HepG2 (cell line): ENCODE measurements at regions not wholly inside any gene's neighbourhood (a gene's known extent, or its start where the extent isn't known, plus 50 kb on each side); places are given as distances from the start of the nearest gene placed in this dataset.

ENCODE experiments used
- ATAC-seq: fragments of 200-7000 bp; cut with Tn5 transposase; 3 replicates; pipeline ENCODE4 v1.9.1; 2020; ENCODE audit warnings: mild to moderate bottlenecking, moderate library complexity
- BruUV-seq: library from RNA; stranded (reverse); fragments of 400-500 nt; replicated peaks from 2 replicates; lab custom pipeline; 2021; lab: Mats Ljungman, UMichigan
- CTCF ChIA-PET: fragments of 300-600 bp; formaldehyde crosslinking; extraction: SDS; loops from one replicate; lab custom pipeline; 2021; ENCODE audit warnings: low total read pairs, inconsistent platforms, low intra/inter-chr PET ratio; lab: Yijun Ruan, JAX
- POLR2A ChIA-PET: fragments of 350-600 bp; sonication (Branson Sonifier 250); formaldehyde crosslinking; loops from one replicate; lab custom pipeline; 2020; ENCODE audit warnings: antibody characterized with exemption, inconsistent platforms; lab: Yijun Ruan, JAX
- DNase-seq: peaks from one replicate; pipeline ENCODE4 v3.0.0-alpha.2; 2015; ENCODE audit warnings: low spot score
- FAIRE-seq: peaks from 3 replicates; lab custom pipeline; 2011; peaks lifted over from hg19 to GRCh38; lab: Jason Lieb, UNC
- H2AFZ ChIP-seq: one replicate; pipeline ENCODE4 v1.6.1; 2011; ENCODE audit warnings: low read length, inconsistent platforms
- H3K27ac ChIP-seq: fragments of 300-600 bp; 3 replicates; pipeline ENCODE4 v1.8.0; 2011; ENCODE audit warnings: mixed run types, mild to moderate bottlenecking, mixed read lengths, low read length, inconsistent platforms; ENCODE audit not compliant: insufficient read depth; ENCODE audit errors: extremely low read length
- H3K27me3 ChIP-seq, 2 experiments: fragments of 200-600 bp in 1 of 2; 2 replicates in 1 of 2; 3 replicates in 1 of 2; pipeline versions ENCODE4 v1.6.0 to v1.8.0; 2011; ENCODE audit warnings: low read length in 2 of 2, mild to moderate bottlenecking in 2 of 2, moderate library complexity in 2 of 2, inconsistent platforms in 1 of 2; ENCODE audit not compliant: insufficient read depth in 2 of 2, control insufficient read depth in 1 of 2
- H3K36me3 ChIP-seq, 2 experiments: fragments of 200-600 bp in 1 of 2; replicated peaks in 1 of 2; 2 replicates in 1 of 2; 3 replicates in 1 of 2; pipeline versions ENCODE4 v1.5.1 to v1.8.0; 2011; ENCODE audit warnings: low read length in 2 of 2, inconsistent platforms in 1 of 2; ENCODE audit not compliant: insufficient read depth in 2 of 2, control insufficient read depth in 1 of 2
- H3K4me1 ChIP-seq: 2 replicates; pipeline ENCODE4 v1.5.1; 2012; ENCODE audit warnings: low read length, inconsistent platforms; ENCODE audit not compliant: insufficient read depth
- H3K4me2 ChIP-seq: 2 replicates; pipeline ENCODE4 v1.6.0; 2011; ENCODE audit warnings: low read depth, low read length, inconsistent platforms
- H3K4me3 ChIP-seq, 3 experiments: fragments of 200-600 bp in 1 of 3; sonication (generic), shearing (Covaris generic) in 1 of 3; replicated peaks in 1 of 3; 2 replicates each; pipeline ENCODE4 v1.5.1; 2011 to 2016; ENCODE audit warnings: low read length in 3 of 3, inconsistent platforms in 2 of 3, low read depth in 2 of 3, mild to moderate bottlenecking in 2 of 3, control low read depth in 1 of 3, mixed read lengths in 1 of 3; ENCODE audit not compliant: insufficient read depth in 1 of 3
- H3K79me2 ChIP-seq: one replicate; pipeline ENCODE4 v1.6.1; 2011; ENCODE audit warnings: low read length, inconsistent platforms; ENCODE audit not compliant: insufficient read depth
- H3K9ac ChIP-seq: 2 replicates; pipeline ENCODE4 v1.6.0; 2011; ENCODE audit warnings: mild to moderate bottlenecking, low read depth, low read length, inconsistent platforms; ENCODE audit not compliant: insufficient read depth
- H3K9me3 ChIP-seq: 2 replicates; pipeline ENCODE4 v1.5.1; 2012; ENCODE audit warnings: mild to moderate bottlenecking, low read length
- H4K20me1 ChIP-seq: 2 replicates; pipeline ENCODE4 v1.6.0; 2011; ENCODE audit warnings: inconsistent platforms, mild to moderate bottlenecking, low read length, moderate library complexity; ENCODE audit not compliant: insufficient read depth
- CCDC6 ChIP-seq: sonication (generic); formaldehyde crosslinking; IDR thresholded peaks from 2 replicates; pipeline ENCODE4 v1.8.1; 2022; ENCODE audit warnings: mild to moderate bottlenecking, missing genetic modification reagents, moderate library complexity
- HNRNPH1 ChIP-seq: fragments of 200-400 bp; formaldehyde crosslinking; optimal IDR thresholded peaks from 2 replicates; pipeline ENCODE3; 2017; ENCODE audit warnings: mild to moderate bottlenecking, low read depth, low read length
- IKZF4 ChIP-seq: sonication (generic); formaldehyde crosslinking; IDR thresholded peaks from 2 replicates; pipeline ENCODE4 v1.5.1; 2020; ENCODE audit warnings: borderline replicate concordance, mild to moderate bottlenecking, low read depth, missing genetic modification reagents; ENCODE audit errors: not compliant biosample characterization
- IRF2 ChIP-seq: IDR thresholded peaks from 2 replicates; pipeline ENCODE4 v1.6.1; 2018; ENCODE audit warnings: missing genetic modification reagents, missing compliant biosample characterization
- KLF12 ChIP-seq: sonication (generic); formaldehyde crosslinking; IDR thresholded peaks from 2 replicates; pipeline ENCODE4 v1.4.0; 2020; ENCODE audit warnings: missing genetic modification reagents, borderline replicate concordance
- NR2C2 ChIP-seq: sonication (generic); formaldehyde crosslinking; IDR thresholded peaks from 2 replicates; pipeline ENCODE4 v1.4.0; 2020; ENCODE audit warnings: missing genetic modification reagents, mild to moderate bottlenecking, moderate library complexity, borderline replicate concordance
- RXRA ChIP-seq: sonication (generic); formaldehyde crosslinking; IDR thresholded peaks from 2 replicates; pipeline ENCODE4 v1.5.1; 2020; ENCODE audit warnings: missing genetic modification reagents
- SSRP1 ChIP-seq: IDR thresholded peaks from 2 replicates; pipeline ENCODE4 v1.6.1; 2016; ENCODE audit warnings: control low read depth
- ZFYVE20 ChIP-seq: sonication (generic); formaldehyde crosslinking; IDR thresholded peaks from 2 replicates; pipeline ENCODE4 v1.8.0; 2023; ENCODE audit warnings: low read depth, mild to moderate bottlenecking, moderate library complexity, missing genetic modification reagents, borderline replicate concordance
- ZNF180 ChIP-seq: sonication (generic); formaldehyde crosslinking; IDR thresholded peaks from 2 replicates; pipeline ENCODE4 v1.4.0; 2020; ENCODE audit warnings: low read depth, missing genetic modification reagents, borderline replicate concordance
- ZNF652 ChIP-seq: IDR thresholded peaks from 2 replicates; pipeline ENCODE4 v1.6.1; 2016; ENCODE audit warnings: low read depth, borderline replicate concordance
- ZSCAN12 ChIP-seq: sonication (generic); formaldehyde crosslinking; IDR thresholded peaks from 2 replicates; pipeline ENCODE4 v1.9.0; 2021; ENCODE audit warnings: mild to moderate bottlenecking, missing genetic modification reagents
- in situ Hi-C: cut with HindIII; loops from 2 replicates; pipeline ENCODE4 v1.10.0; 2017; ENCODE audit warnings: low pct_unique_long_range_greater_than_20kb; ENCODE audit not compliant: extremely low pct_ligation_motif_present
- intact Hi-C: fragments of 100-400 bp; cut with micrococcal nuclease; formaldehyde crosslinking; loops from one replicate; pipeline ENCODE4 v1.10.0; 2022; ENCODE audit not compliant: unreplicated experiment
- TF ChIP-seq, protein P1 (sequence below): sonication (generic); formaldehyde crosslinking; IDR thresholded peaks from 2 replicates; pipeline ENCODE4 v1.4.0; 2020; ENCODE audit warnings: missing genetic modification reagents
- TF ChIP-seq, protein P2 (sequence below): sonication (generic); formaldehyde crosslinking; IDR thresholded peaks from 2 replicates; pipeline ENCODE4 v1.4.0; 2020; ENCODE audit warnings: missing genetic modification reagents

GRCh38 chr12:125577334-125577733, 512.1 kb downstream of the AACS start:
- Histone ChIP-seq H3K27ac (no peak overlapping the region), H3K79me2 (no peaks in the 10 kb centered on the region), H3K4me1 (no peaks in the 10 kb centered on the region), H3K36me3 (no peaks in the 10 kb centered on the region), H2AFZ (no peak overlapping the region), H3K27me3 (no peaks in the 10 kb centered on the region), H4K20me1 (no peaks in the 10 kb centered on the region), H3K9me3 (peaks cover 13% of the 10 kb centered on the region), H3K4me2 (no peak overlapping the region), H3K4me3 (no peak overlapping the region)
- DNase-seq (no peak), ATAC-seq (no peak), FAIRE-seq (no peak)
- intact Hi-C loops (no loop called here), in situ Hi-C loops (no loop called here)
- ChIA-PET POLR2A (no interaction called here), CTCF (no interaction called here)
- BruUV-seq, result no TSS peak
- TF ChIP-seq NR2C2 (CRISPR knock-in tag), result no peak
- TF ChIP-seq SSRP1 (CRISPR knock-in tag), result no peak
- TF ChIP-seq KLF12 (CRISPR knock-in tag), result no peak
- TF ChIP-seq CCDC6 (CRISPR knock-in tag), result no peak
- no peak for TF ChIP-seq IRF2
- TF ChIP-seq RXRA (CRISPR knock-in tag), result no peak
- TF ChIP-seq ZNF652 (CRISPR knock-in tag), result no peak
- TF ChIP-seq, protein P1, sequence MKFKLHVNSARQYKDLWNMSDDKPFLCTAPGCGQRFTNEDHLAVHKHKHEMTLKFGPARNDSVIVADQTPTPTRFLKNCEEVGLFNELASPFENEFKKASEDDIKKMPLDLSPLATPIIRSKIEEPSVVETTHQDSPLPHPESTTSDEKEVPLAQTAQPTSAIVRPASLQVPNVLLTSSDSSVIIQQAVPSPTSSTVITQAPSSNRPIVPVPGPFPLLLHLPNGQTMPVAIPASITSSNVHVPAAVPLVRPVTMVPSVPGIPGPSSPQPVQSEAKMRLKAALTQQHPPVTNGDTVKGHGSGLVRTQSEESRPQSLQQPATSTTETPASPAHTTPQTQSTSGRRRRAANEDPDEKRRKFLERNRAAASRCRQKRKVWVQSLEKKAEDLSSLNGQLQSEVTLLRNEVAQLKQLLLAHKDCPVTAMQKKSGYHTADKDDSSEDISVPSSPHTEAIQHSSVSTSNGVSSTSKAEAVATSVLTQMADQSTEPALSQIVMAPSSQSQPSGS (CRISPR knock-in tag), result no peak
- TF ChIP-seq, all 625 proteins: peak for 0
- no peak overlapping the region for H3K9ac ChIP-seq

DNA sequence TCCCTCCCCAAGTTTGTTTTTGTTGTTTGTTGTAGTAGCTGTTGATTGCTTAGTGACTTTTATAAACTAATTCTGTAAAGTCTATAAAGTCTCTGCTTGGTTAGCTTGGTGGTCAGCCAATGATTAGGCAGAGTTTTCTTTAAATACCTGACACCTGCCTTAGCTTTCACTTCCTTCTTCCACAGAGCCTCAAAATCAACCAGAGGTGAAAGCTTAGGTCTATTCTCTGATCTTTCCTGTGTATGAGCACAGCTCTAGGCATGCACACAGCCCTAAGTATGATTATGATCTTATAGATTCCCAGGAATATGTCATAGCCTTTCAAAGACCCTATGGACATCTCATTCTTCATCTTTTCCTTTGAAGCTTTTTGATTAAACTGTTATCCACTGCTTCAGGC, 514.7 kb downstream of the AACS start:
- Histone ChIP-seq H3K9me3 (peaks cover 13% of the 10 kb centered on the region), H2AFZ (no peak overlapping the region), H4K20me1 (no peaks in the 10 kb centered on the region), H3K9ac (no peak overlapping the region), H3K27me3 (no peaks in the 10 kb centered on the region), H3K4me3 (no peak overlapping the region), H3K4me2 (no peak overlapping the region), H3K27ac (no peak overlapping the region), H3K36me3 (no peaks in the 10 kb centered on the region), H3K4me1 (no peaks in the 10 kb centered on the region), H3K79me2 (no peaks in the 10 kb centered on the region)
- DNase-seq, result no peak
- ChIA-PET CTCF (no interaction called here), POLR2A (no interaction called here)
- no peak for FAIRE-seq
- intact Hi-C loops, result no loop called here
- in situ Hi-C loops, result no loop called here
- ATAC-seq, result no peak
- no TSS peak for BruUV-seq
- TF ChIP-seq ZFYVE20 (CRISPR knock-in tag) (no peak), IKZF4 (CRISPR knock-in tag) (no peak), ZSCAN12 (CRISPR knock-in tag) (no peak), HNRNPH1 (no peak), ZNF180 (CRISPR knock-in tag) (no peak)
- TF ChIP-seq, protein P2, sequence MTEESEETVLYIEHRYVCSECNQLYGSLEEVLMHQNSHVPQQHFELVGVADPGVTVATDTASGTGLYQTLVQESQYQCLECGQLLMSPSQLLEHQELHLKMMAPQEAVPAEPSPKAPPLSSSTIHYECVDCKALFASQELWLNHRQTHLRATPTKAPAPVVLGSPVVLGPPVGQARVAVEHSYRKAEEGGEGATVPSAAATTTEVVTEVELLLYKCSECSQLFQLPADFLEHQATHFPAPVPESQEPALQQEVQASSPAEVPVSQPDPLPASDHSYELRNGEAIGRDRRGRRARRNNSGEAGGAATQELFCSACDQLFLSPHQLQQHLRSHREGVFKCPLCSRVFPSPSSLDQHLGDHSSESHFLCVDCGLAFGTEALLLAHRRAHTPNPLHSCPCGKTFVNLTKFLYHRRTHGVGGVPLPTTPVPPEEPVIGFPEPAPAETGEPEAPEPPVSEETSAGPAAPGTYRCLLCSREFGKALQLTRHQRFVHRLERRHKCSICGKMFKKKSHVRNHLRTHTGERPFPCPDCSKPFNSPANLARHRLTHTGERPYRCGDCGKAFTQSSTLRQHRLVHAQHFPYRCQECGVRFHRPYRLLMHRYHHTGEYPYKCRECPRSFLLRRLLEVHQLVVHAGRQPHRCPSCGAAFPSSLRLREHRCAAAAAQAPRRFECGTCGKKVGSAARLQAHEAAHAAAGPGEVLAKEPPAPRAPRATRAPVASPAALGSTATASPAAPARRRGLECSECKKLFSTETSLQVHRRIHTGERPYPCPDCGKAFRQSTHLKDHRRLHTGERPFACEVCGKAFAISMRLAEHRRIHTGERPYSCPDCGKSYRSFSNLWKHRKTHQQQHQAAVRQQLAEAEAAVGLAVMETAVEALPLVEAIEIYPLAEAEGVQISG (CRISPR knock-in tag), result no peak
